PC-9 (cell line): ENCODE measurements at regions not wholly inside any gene's neighbourhood (a gene's known extent, or its start where the extent isn't known, plus 50 kb on each side); places are given as distances from the start of the nearest gene placed in this dataset.

Source experiments
- BruUV-seq: library from RNA; stranded (reverse); fragments of 400-500 nt; replicated peaks from 2 replicates; lab custom pipeline; 2021; lab: Mats Ljungman, UMichigan
- CTCF ChIA-PET: fragments of 300-600 bp; sonication (Branson Sonifier 250); formaldehyde crosslinking; loops from one replicate; lab custom pipeline; 2022; ENCODE audit warnings: antibody characterized with exemption; lab: Charles Lee
- POLR2A ChIA-PET: fragments of 300-600 bp; sonication (Branson Sonifier 250); formaldehyde crosslinking; loops from one replicate; lab custom pipeline; 2022; ENCODE audit warnings: antibody characterized with exemption; ENCODE audit not compliant: unreplicated experiment; lab: Charles Lee
- DNase-seq, 2 experiments: peaks; one replicate each; pipeline versions ENCODE4 v3.0.0 to v3.0.0-alpha.2; 2015 to 2022; ENCODE audit warnings: mixed read lengths in 1 of 2
- H2AFZ ChIP-seq: fragments of 200-600 bp; sonication (generic); 2 replicates; pipeline ENCODE4 v1.8.1; 2017; ENCODE audit warnings: antibody characterized with exemption
- H3F3A ChIP-seq: fragments of 200-600 bp; sonication (generic); 2 replicates; pipeline ENCODE4 v1.8.1; 2017; ENCODE audit warnings: antibody characterized with exemption, mild to moderate bottlenecking, low read depth; ENCODE audit not compliant: insufficient read depth
- H3K27ac ChIP-seq: fragments of 200-600 bp; sonication (generic); 2 replicates; pipeline ENCODE4 v1.6.1; 2016; ENCODE audit warnings: mixed run types
- H3K27me3 ChIP-seq: fragments of 200-600 bp; sonication (generic); 2 replicates; pipeline ENCODE4 v1.6.1; 2016; ENCODE audit warnings: low read depth, mixed run types; ENCODE audit not compliant: insufficient read depth
- H3K36me3 ChIP-seq: fragments of 200-600 bp; sonication (generic); 2 replicates; pipeline ENCODE4 v1.6.1; 2016; ENCODE audit warnings: low read depth, mixed run types
- H3K4me1 ChIP-seq: fragments of 200-600 bp; sonication (generic); replicated peaks from 2 replicates; pipeline ENCODE4 v1.6.1; 2016; ENCODE audit warnings: mixed run types; ENCODE audit not compliant: insufficient read depth
- H3K4me2 ChIP-seq: fragments of 200-600 bp; sonication (generic); 2 replicates; pipeline ENCODE4 v1.6.1; 2017; ENCODE audit warnings: mixed run types
- H3K4me3 ChIP-seq: fragments of 200-600 bp; sonication (generic); 2 replicates; pipeline ENCODE4 v1.6.1; 2016; ENCODE audit warnings: mixed run types
- H3K79me2 ChIP-seq: fragments of 200-600 bp; sonication (generic); 2 replicates; pipeline ENCODE4 v1.6.1; 2017; ENCODE audit warnings: low read depth, mixed run types
- H3K9me2 ChIP-seq: fragments of 200-600 bp; sonication (generic); 2 replicates; pipeline ENCODE4 v1.8.1; 2017; ENCODE audit warnings: mild to moderate bottlenecking; ENCODE audit not compliant: insufficient read depth
- H3K9me3 ChIP-seq: fragments of 200-600 bp; sonication (generic); 2 replicates; pipeline ENCODE4 v1.8.1; 2016; ENCODE audit warnings: low read depth; ENCODE audit not compliant: insufficient read depth
- H4K20me1 ChIP-seq: fragments of 200-600 bp; sonication (generic); 2 replicates; pipeline ENCODE4 v1.8.1; 2017; ENCODE audit not compliant: insufficient read depth
- EZH2 ChIP-seq: fragments of 200-600 bp; sonication (generic); IDR thresholded peaks from 2 replicates; pipeline ENCODE4 v1.8.0; 2017; ENCODE audit warnings: antibody characterized with exemption, low read depth
- intact Hi-C: fragments of 100-400 bp; cut with micrococcal nuclease; formaldehyde crosslinking; loops from one replicate; pipeline ENCODE4 v1.10.0; 2022; ENCODE audit not compliant: unreplicated experiment
- TF ChIP-seq, protein P1 (sequence below): fragments of 200-600 bp; sonication (generic); conservative IDR thresholded peaks from 2 replicates; pipeline ENCODE4 v1.6.1; 2017; ENCODE audit warnings: mixed run types, antibody characterized with exemption, mild to moderate bottlenecking, moderate library complexity

DNA sequence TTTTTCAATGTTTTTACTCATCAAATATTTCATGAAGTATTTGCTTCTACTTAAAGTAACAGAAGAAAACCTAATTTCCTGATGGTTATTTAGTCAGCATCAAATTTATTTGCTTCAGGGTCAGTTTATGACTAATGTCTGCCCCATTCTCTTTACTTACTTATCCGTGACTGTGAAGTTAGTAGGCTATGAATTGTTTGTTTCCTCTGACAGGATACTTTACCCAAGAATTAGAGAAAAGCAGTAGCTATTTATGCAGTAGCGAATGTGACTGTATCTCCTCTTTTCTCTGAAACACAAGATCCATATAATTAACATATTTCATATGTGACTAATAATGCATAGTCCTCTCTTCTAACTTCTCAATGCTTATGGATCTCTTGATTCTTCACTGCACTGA is 329.9 kb upstream of the ROBO1 start:
- no peak for DNase-seq
- intact Hi-C loops = no loop called here
- no TSS peak for BruUV-seq

DNA sequence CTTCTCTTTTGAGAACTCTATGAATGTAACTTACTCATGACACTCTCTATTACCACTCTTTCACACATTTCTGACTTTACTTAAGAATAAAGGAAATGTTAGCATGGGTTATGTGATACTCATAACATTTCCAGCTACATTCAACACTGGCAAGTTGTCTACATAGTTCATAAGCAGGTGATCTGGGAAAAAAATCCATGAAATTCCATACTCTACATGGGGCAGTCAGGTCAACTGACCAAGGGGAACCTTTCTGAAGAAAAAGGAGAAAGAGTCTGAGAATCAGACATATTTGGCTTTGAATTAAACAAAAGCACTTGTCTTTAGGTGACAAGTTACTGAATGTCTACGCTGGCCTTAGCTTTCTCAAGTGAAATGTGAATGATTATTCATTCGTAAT is 329.1 kb upstream of the ROBO1 start:
- Histone ChIP-seq H4K20me1 (no peaks in the 10 kb centered on the region), H3K36me3 (no peaks in the 10 kb centered on the region), H3K9me3 (no peaks in the 10 kb centered on the region), H3F3A (no peaks in the 10 kb centered on the region), H3K9me2 (no peaks in the 10 kb centered on the region), H3K4me1 (no peaks in the 10 kb centered on the region), H3K4me2 (no peak overlapping the region), H3K4me3 (no peak overlapping the region), H3K79me2 (no peaks in the 10 kb centered on the region), H3K27ac (no peak overlapping the region), H2AFZ (no peak overlapping the region), H3K27me3 (no peaks in the 10 kb centered on the region)
- BruUV-seq = no TSS peak
- ChIA-PET CTCF (no interaction called here), POLR2A (no interaction called here)
- no peak for DNase-seq
- TF ChIP-seq EZH2 = no peak
- TF ChIP-seq, protein P1, sequence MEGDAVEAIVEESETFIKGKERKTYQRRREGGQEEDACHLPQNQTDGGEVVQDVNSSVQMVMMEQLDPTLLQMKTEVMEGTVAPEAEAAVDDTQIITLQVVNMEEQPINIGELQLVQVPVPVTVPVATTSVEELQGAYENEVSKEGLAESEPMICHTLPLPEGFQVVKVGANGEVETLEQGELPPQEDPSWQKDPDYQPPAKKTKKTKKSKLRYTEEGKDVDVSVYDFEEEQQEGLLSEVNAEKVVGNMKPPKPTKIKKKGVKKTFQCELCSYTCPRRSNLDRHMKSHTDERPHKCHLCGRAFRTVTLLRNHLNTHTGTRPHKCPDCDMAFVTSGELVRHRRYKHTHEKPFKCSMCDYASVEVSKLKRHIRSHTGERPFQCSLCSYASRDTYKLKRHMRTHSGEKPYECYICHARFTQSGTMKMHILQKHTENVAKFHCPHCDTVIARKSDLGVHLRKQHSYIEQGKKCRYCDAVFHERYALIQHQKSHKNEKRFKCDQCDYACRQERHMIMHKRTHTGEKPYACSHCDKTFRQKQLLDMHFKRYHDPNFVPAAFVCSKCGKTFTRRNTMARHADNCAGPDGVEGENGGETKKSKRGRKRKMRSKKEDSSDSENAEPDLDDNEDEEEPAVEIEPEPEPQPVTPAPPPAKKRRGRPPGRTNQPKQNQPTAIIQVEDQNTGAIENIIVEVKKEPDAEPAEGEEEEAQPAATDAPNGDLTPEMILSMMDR = no peak
- intact Hi-C loops = no loop called here

More for the DNA sequence above, 329.9 kb upstream of the ROBO1 start:
- no peaks in the 10 kb centered on the region for H3K79me2 ChIP-seq
- ChIA-PET CTCF (no interaction called here), POLR2A (no interaction called here)
- no peaks in the 10 kb centered on the region for H3K36me3 ChIP-seq
- H4K20me1 ChIP-seq = no peaks in the 10 kb centered on the region
- no peaks in the 10 kb centered on the region for H3K9me2 ChIP-seq
- H3K27ac ChIP-seq = no peak overlapping the region
- no peaks in the 10 kb centered on the region for H3K9me3 ChIP-seq
- TF ChIP-seq, protein P1 = no peak
- TF ChIP-seq EZH2 = no peak
- H3K4me1 ChIP-seq = no peaks in the 10 kb centered on the region
- H2AFZ ChIP-seq = 0 out of 2 replicates have a peak overlapping the region, but pooled peaks have one; percentile 26
- H3F3A ChIP-seq = no peaks in the 10 kb centered on the region
- no peak overlapping the region for H3K4me2 ChIP-seq
- H3K27me3 ChIP-seq = no peaks in the 10 kb centered on the region
- no peak overlapping the region for H3K4me3 ChIP-seq

DNA sequence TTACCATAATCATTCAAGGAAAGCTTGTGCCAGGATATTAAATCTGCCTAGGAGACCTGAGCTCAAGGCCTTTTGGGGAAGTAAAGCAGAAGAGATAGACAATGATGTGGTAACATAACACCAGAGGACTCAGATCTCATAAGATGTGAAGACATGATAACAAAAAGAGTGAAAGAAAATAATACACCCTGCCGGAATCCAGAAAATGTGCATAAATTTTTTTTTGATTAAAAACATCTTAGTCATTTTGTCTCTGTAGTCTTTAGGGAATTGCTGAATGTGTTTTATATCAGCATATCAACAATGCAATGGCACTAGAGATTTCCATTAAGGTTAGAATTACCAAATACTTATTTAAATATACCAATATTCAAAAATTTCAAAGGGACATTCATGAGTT is 326.8 kb upstream of the ROBO1 start:
- Histone ChIP-seq H3K9me2 (no peaks in the 10 kb centered on the region), H3K27ac (no peak overlapping the region), H3K36me3 (no peaks in the 10 kb centered on the region), H3F3A (no peaks in the 10 kb centered on the region), H3K4me1 (no peaks in the 10 kb centered on the region), H3K9me3 (no peaks in the 10 kb centered on the region), H3K4me2 (no peak overlapping the region), H2AFZ (no peak overlapping the region), H3K27me3 (no peaks in the 10 kb centered on the region), H3K79me2 (no peaks in the 10 kb centered on the region), H4K20me1 (no peaks in the 10 kb centered on the region), H3K4me3 (no peak overlapping the region)
- POLR2A ChIA-PET = no interaction called here
- no peak for DNase-seq
- TF ChIP-seq EZH2 = no peak
- TF ChIP-seq, protein P1 = no peak
- BruUV-seq = no TSS peak
- intact Hi-C loops = no loop called here
- CTCF ChIA-PET = no interaction called here
